Heart left ventricle (tissue), 16 donors: ENCODE measurements at regions not wholly inside any gene's neighbourhood (a gene's known extent, or its start where the extent isn't known, plus 50 kb on each side); places are given as distances from the start of the nearest gene placed in this dataset.

Experiments
- ATAC-seq, 4 donors: fragments of 200-7000 bp; cut with Tn5 transposase; one replicate each; pipeline ENCODE4 v1.9.1; 2020 to 2022; ENCODE audit warnings: moderate library complexity in 4 of 4, mild to moderate bottlenecking in 3 of 4, moderate number of reproducible peaks in 1 of 4
- DNase-seq, 5 donors: peaks; one replicate each; pipeline ENCODE4 v3.0.0-alpha.2; 2020
- H3K27ac ChIP-seq, 12 donors: fragments of 200-600 bp; sonication (generic) in 4 of 12; one replicate each; pipeline versions ENCODE4 v1.5.0 to v1.8.0; 2016 to 2022; ENCODE audit warnings: mild to moderate bottlenecking in 2 of 12
- H3K27me3 ChIP-seq, 9 donors: fragments of 200-600 bp; sonication (generic) in 2 of 9; one replicate each; pipeline versions ENCODE4 v1.5.1 to v1.8.0; 2016 to 2022; ENCODE audit warnings: mild to moderate bottlenecking in 3 of 9
- H3K36me3 ChIP-seq, 9 donors: fragments of 200-600 bp; sonication (generic) in 2 of 9; one replicate each; pipeline versions ENCODE4 v1.5.0 to v1.8.0; 2018 to 2022; ENCODE audit warnings: mild to moderate bottlenecking in 2 of 9
- H3K4me1 ChIP-seq, 12 donors: fragments of 200-600 bp; sonication (generic) in 4 of 12; one replicate each; pipeline versions ENCODE4 v1.5.0 to v1.8.0; 2016 to 2022; ENCODE audit warnings: mild to moderate bottlenecking in 3 of 12
- H3K4me3 ChIP-seq, 12 donors: fragments of 200-600 bp; sonication (generic) in 4 of 12; one replicate each; pipeline versions ENCODE4 v1.5.0 to v1.8.0; 2017 to 2022; ENCODE audit warnings: mild to moderate bottlenecking in 9 of 12, moderate library complexity in 4 of 12
- H3K9me3 ChIP-seq, 12 donors: fragments of 200-600 bp; sonication (generic) in 4 of 12; one replicate each; pipeline versions ENCODE4 v1.5.0 to v1.8.0; 2016 to 2022; ENCODE audit warnings: mild to moderate bottlenecking in 1 of 12
- CTCF ChIP-seq, 12 donors: fragments of 200-600 bp; sonication (generic) in 4 of 12; IDR thresholded peaks; one replicate each; pipeline versions ENCODE4 v1.5.0 to v1.8.0; 2018 to 2022; ENCODE audit warnings: antibody characterized with exemption in 12 of 12, mild to moderate bottlenecking in 5 of 12
- POLR2A ChIP-seq, 2 donors: fragments of 450-650 bp; IDR thresholded peaks; one replicate each; pipeline ENCODE4 v1.6.1; 2017; ENCODE audit warnings: antibody characterized with exemption in 2 of 2, mild to moderate bottlenecking in 2 of 2, moderate library complexity in 2 of 2
- WGBS, 4 donors: extraction: QIAGEN DNeasy Blood & Tissue Kit in 2 of 4; methylation state at CpG; one replicate each; pipeline versions ENCODE4 v1.1.5 to v1.1.7; 2013 to 2018; 5-methylcytosine and 5-hydroxymethylcytosine counted together
- intact Hi-C, 10 donors: fragments of 100-400 bp; cut with DNase I; formaldehyde crosslinking; loops; one replicate each; pipeline versions ENCODE4 v1.11.1 to v1.14.2; 2022
- donor health status: ischemic (EF 13 %, LVEDD 7.1; RV severe dilation, severe dysfunction).
- donor health status: healthy with polysubstance abuse.
- donor health status: DM: no; HTN: yes; CAD: no.
- donor health status: DM: no; HTN: no; CAD: no.
- donor health status: ischemic (EF 25% LVEDD 6.9; RV normal size, moderate dysfunction).
- donor health status: ischemic (EF 25% LVEDD 5.7; RV mildly dilated, moderate dysfunction).
- donor health status: healthy.
- donor health status: DM: yes; HTN: yes; CAD: no.
- donor health status: ischemic (EF 35%, LVEDD 5.7; RV mildly dilated, moderate dysfunction).
- donor health status: nonischemic (EF 11% LVEDD 7.7; RV severe dilation, severe dysfunction).
- donor health status: DM: yes; HTN: yes; CAD: no.
- donor health status: PGD.
- donor health status: ischemic (EF 29% LVEDD 5.4; RV normal size, mild dysfunction).
- donor health status: nonischemic (EF 23%, LVEDD 6.1; RV moderate dilation, normal function).

DNA sequence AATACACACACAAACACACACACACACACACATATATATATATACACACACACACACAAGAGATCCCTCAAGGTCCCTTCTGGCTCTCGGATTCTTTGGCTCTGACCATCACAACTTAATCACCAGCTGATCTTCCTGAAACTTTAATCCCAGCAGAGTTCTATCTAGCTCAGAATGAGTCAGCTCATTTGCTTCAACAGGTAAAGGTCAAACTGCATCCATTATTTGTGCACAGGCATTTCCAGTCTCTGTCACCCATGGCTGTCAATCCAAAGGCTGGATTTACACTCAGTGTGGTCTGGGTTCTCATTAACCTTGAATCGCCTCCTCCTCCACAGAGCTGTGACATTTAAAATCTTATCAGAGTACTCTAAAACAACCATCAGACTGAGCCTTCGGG, 113.3 kb upstream of the TMPO start:
- Histone ChIP-seq H3K36me3 (no peaks in the 10 kb centered on the region), H3K4me3 (no peak overlapping the region), H3K4me1 (peaks cover 0 to 38% (median 3%) of the 10 kb centered on the region in 12 donors), H3K9me3 (no peaks in the 10 kb centered on the region), H3K27ac (no peak overlapping the region), H3K27me3 (no peaks in the 10 kb centered on the region)
- TF ChIP-seq POLR2A (IDR thresholded peaks at IDR 0.05) (no peak), CTCF (IDR thresholded peaks at IDR 0.05) (no peak)
- intact Hi-C loops = no loop called here
- WGBS, 4 donors = 64 to 72% (median 71%) methylated on average over 3 of the region's 3 CpGs
- ATAC-seq (no peak), DNase-seq (no peak)

- intact Hi-C loops = no loop called here
- H3K27me3 ChIP-seq = no peaks in the 10 kb centered on the region
- peaks cover 0 to 35% (median 2%) of the 10 kb centered on the region in 12 donors for H3K4me1 ChIP-seq
- DNase-seq (no peak), ATAC-seq (no peak)
- no peak overlapping the region for H3K27ac ChIP-seq
- no peak overlapping the region for H3K4me3 ChIP-seq
- peaks cover 0 to 3% (median 0%) of the 10 kb centered on the region in 12 donors for H3K9me3 ChIP-seq
- H3K36me3 ChIP-seq = no peaks in the 10 kb centered on the region
- TF ChIP-seq POLR2A (IDR thresholded peaks at IDR 0.05) (no peak), CTCF (IDR thresholded peaks at IDR 0.05) (no peak)
- WGBS, 4 donors = 93 to 96% (median 95%) methylated on average over 3 of the region's 3 CpGs
These were observed 112.7 kb upstream of the TMPO start for GRCh38 chr12:98402671-98403070.

GRCh38 chr12:98403385-98403784, 112.0 kb upstream of the TMPO start:
- peaks cover 0 to 3% (median 0%) of the 10 kb centered on the region in 12 donors for H3K9me3 ChIP-seq
- ATAC-seq (no peak), DNase-seq (no peak)
- no peak overlapping the region for H3K4me3 ChIP-seq
- H3K4me1 ChIP-seq = peaks cover 0 to 31% (median 2%) of the 10 kb centered on the region in 12 donors
- no peaks in the 10 kb centered on the region for H3K36me3 ChIP-seq
- WGBS, 4 donors = 94 to 100% (median 95%) methylated on average over 1 of the region's 1 CpG
- TF ChIP-seq CTCF (IDR thresholded peaks at IDR 0.05) (no peak), POLR2A (IDR thresholded peaks at IDR 0.05) (no peak)
- no peak overlapping the region for H3K27ac ChIP-seq
- H3K27me3 ChIP-seq = no peaks in the 10 kb centered on the region
- intact Hi-C loops = no loop called here

GRCh38 chr12:98403936-98404335, 111.5 kb upstream of the TMPO start:
- intact Hi-C loops = no loop called here
- Histone ChIP-seq H3K9me3 (peaks cover 0 to 3% (median 0%) of the 10 kb centered on the region in 12 donors), H3K27me3 (no peaks in the 10 kb centered on the region), H3K36me3 (no peaks in the 10 kb centered on the region), H3K4me3 (no peak overlapping the region), H3K4me1 (peaks cover 0 to 34% (median 2%) of the 10 kb centered on the region in 12 donors), H3K27ac (peak overlapping the region in 1 of 12 donors; percentile 23)
- ATAC-seq = peak in 3 of 4 donors; percentile 48 to 89 (median 49)
- peak in 1 of 5 donors; percentile 35 for DNase-seq
- TF ChIP-seq CTCF (IDR thresholded peaks at IDR 0.05) = no peak
- no peak for TF ChIP-seq POLR2A (IDR thresholded peaks at IDR 0.05)
- WGBS, 4 donors = 44 to 57% (median 51%) methylated on average over 5 of the region's 5 CpGs
